H9 (cell line): ENCODE measurements at regions not wholly inside any gene's neighbourhood (a gene's known extent, or its start where the extent isn't known, plus 50 kb on each side); places are given as distances from the start of the nearest gene placed in this dataset.

Experiments
- DNase-seq: peaks from one replicate; pipeline ENCODE4 v3.0.0-alpha.2; 2017
- H2AFZ ChIP-seq: one replicate; pipeline ENCODE4 v1.6.1; 2013; ENCODE audit warnings: mild to moderate bottlenecking, low read length, control low read depth, moderate library complexity
- H2AK5ac ChIP-seq: 2 replicates; pipeline ENCODE4 v1.6.1; 2013; ENCODE audit warnings: low read length, control low read depth, mixed read lengths; ENCODE audit not compliant: insufficient read length
- H2BK120ac ChIP-seq: one replicate; pipeline ENCODE4 v1.6.1; 2013; ENCODE audit warnings: low read depth, mild to moderate bottlenecking, low read length, control low read depth, inconsistent platforms; ENCODE audit not compliant: poor library complexity, severe bottlenecking
- H2BK12ac ChIP-seq: 2 replicates; pipeline ENCODE4 v1.6.1; 2013; ENCODE audit warnings: low read length, control low read depth, mixed read lengths, low read depth; ENCODE audit not compliant: insufficient read length
- H2BK15ac ChIP-seq: 2 replicates; pipeline ENCODE4 v1.6.1; 2013; ENCODE audit warnings: low read depth, low read length, control low read depth
- H2BK20ac ChIP-seq: one replicate; pipeline ENCODE4 v1.6.1; 2013; ENCODE audit warnings: low read depth, mild to moderate bottlenecking, low read length, control low read depth, inconsistent platforms; ENCODE audit not compliant: poor library complexity, severe bottlenecking
- H2BK5ac ChIP-seq: 2 replicates; pipeline ENCODE4 v1.6.1; 2013; ENCODE audit warnings: low read length, control low read depth, mixed read lengths; ENCODE audit not compliant: insufficient read length
- H3K14ac ChIP-seq: 2 replicates; pipeline ENCODE4 v1.6.1; 2013; ENCODE audit warnings: low read length, control low read depth; ENCODE audit not compliant: insufficient read depth
- H3K18ac ChIP-seq: 2 replicates; pipeline ENCODE4 v1.6.1; 2013; ENCODE audit warnings: low read depth, mild to moderate bottlenecking, mixed read lengths, low read length, control low read depth; ENCODE audit not compliant: insufficient read length
- H3K23ac ChIP-seq: 2 replicates; pipeline ENCODE4 v1.6.1; 2013; ENCODE audit warnings: low read length, control low read depth, mixed read lengths, low read depth; ENCODE audit not compliant: insufficient read length
- H3K23me2 ChIP-seq: 2 replicates; pipeline ENCODE4 v1.6.1; 2013; ENCODE audit warnings: low read depth, mild to moderate bottlenecking, mixed read lengths, low read length, control low read depth; ENCODE audit not compliant: insufficient read length, poor library complexity, severe bottlenecking
- H3K27ac ChIP-seq: 2 replicates; pipeline ENCODE4 v1.5.1; 2013; ENCODE audit warnings: low read length, control low read depth, mixed read lengths, low read depth; ENCODE audit not compliant: insufficient read length
- H3K27me3 ChIP-seq: 2 replicates; pipeline ENCODE4 v1.6.1; 2013; ENCODE audit warnings: low read length, control low read depth, inconsistent platforms; ENCODE audit not compliant: insufficient read depth
- H3K4ac ChIP-seq: 2 replicates; pipeline ENCODE4 v1.6.1; 2013; ENCODE audit warnings: low read depth, mild to moderate bottlenecking, control low read depth, inconsistent platforms, low read length, moderate library complexity
- H3K4me1 ChIP-seq: 2 replicates; pipeline ENCODE4 v1.6.1; 2013; ENCODE audit warnings: low read length, control low read depth, inconsistent platforms; ENCODE audit not compliant: insufficient read depth
- H3K4me2 ChIP-seq: 2 replicates; pipeline ENCODE4 v1.6.1; 2013; ENCODE audit warnings: low read length, control low read depth, mixed read lengths; ENCODE audit not compliant: insufficient read length, insufficient read depth
- H3K56ac ChIP-seq: 2 replicates; pipeline ENCODE4 v1.6.1; 2013; ENCODE audit warnings: low read depth, mild to moderate bottlenecking, mixed read lengths, low read length, control low read depth; ENCODE audit not compliant: insufficient read length
- H3K79me1 ChIP-seq: 2 replicates; pipeline ENCODE4 v1.6.1; 2013; ENCODE audit warnings: low read depth, mild to moderate bottlenecking, moderate library complexity, low read length, control low read depth, inconsistent platforms; ENCODE audit not compliant: insufficient read depth, poor library complexity, severe bottlenecking
- H3K79me2 ChIP-seq: 2 replicates; pipeline ENCODE4 v1.6.1; 2013; ENCODE audit warnings: low read length, control low read depth, inconsistent platforms; ENCODE audit not compliant: insufficient read depth
- H3K9ac ChIP-seq: 2 replicates; pipeline ENCODE4 v1.6.1; 2013; ENCODE audit warnings: low read length, control low read depth, mixed read lengths; ENCODE audit not compliant: insufficient read length; ENCODE audit errors: extremely low read depth
- H3K9me3 ChIP-seq: one replicate; pipeline ENCODE4 v1.6.1; 2013; ENCODE audit warnings: low read depth, low read length, inconsistent platforms; ENCODE audit not compliant: control insufficient read depth
- H3T11ph ChIP-seq: one replicate; pipeline ENCODE4 v1.6.1; 2013; ENCODE audit warnings: mild to moderate bottlenecking, low read length, control low read depth, inconsistent platforms
- H4K20me1 ChIP-seq: one replicate; pipeline ENCODE4 v1.6.1; 2013; ENCODE audit not compliant: control insufficient read depth, insufficient read length, insufficient read depth
- H4K5ac ChIP-seq: 2 replicates; pipeline ENCODE4 v1.6.1; 2013; ENCODE audit warnings: low read depth, mild to moderate bottlenecking, mixed read lengths, low read length, control low read depth; ENCODE audit not compliant: insufficient read length
- H4K8ac ChIP-seq: replicated peaks from 2 replicates; pipeline ENCODE4 v1.6.1; 2013; ENCODE audit warnings: low read length, control low read depth, mixed read lengths, low read depth; ENCODE audit not compliant: insufficient read length
- H4K91ac ChIP-seq: 2 replicates; pipeline ENCODE4 v1.6.1; 2013; ENCODE audit warnings: low read depth, mild to moderate bottlenecking, moderate library complexity, mixed read lengths, low read length, control low read depth; ENCODE audit not compliant: insufficient read length
- H3K27ac Mint-ChIP-seq, 3 experiments: 2 replicates in 2 of 3; 3 replicates in 1 of 3; pipeline ENCODE4 v1.8.0; 2020 to 2021; ENCODE audit warnings: mixed read lengths in 3 of 3, mild to moderate bottlenecking in 1 of 3, moderate library complexity in 1 of 3
- H3K27me3 Mint-ChIP-seq: 2 replicates; pipeline ENCODE4 v1.8.0; 2021; ENCODE audit warnings: low read depth, mild to moderate bottlenecking, moderate library complexity, mixed read lengths
- H3K36me3 Mint-ChIP-seq, 3 experiments: 2 replicates in 2 of 3; 3 replicates in 1 of 3; pipeline ENCODE4 v1.8.0; 2020 to 2021; ENCODE audit warnings: low read depth in 3 of 3, mixed read lengths in 3 of 3; ENCODE audit not compliant: insufficient read depth in 1 of 3
- H3K4me1 Mint-ChIP-seq, 2 experiments: 2 replicates each; pipeline ENCODE4 v1.8.0; 2020; ENCODE audit warnings: mixed read lengths in 2 of 2
- H3K4me3 Mint-ChIP-seq, 2 experiments: 2 replicates in 1 of 2; 3 replicates in 1 of 2; pipeline ENCODE4 v1.8.0; 2020 to 2021; ENCODE audit warnings: mild to moderate bottlenecking in 2 of 2, mixed read lengths in 2 of 2, moderate library complexity in 1 of 2
- H3K9me3 Mint-ChIP-seq, 2 experiments: 2 replicates in 1 of 2; 3 replicates in 1 of 2; pipeline ENCODE4 v1.8.0; 2020; ENCODE audit warnings: mild to moderate bottlenecking in 2 of 2, mixed read lengths in 2 of 2, moderate library complexity in 1 of 2
- CTCF ChIP-seq: fragments of 200-600 bp; sonication (generic); conservative IDR thresholded peaks from 3 replicates; pipeline ENCODE4 v1.8.0; 2021; ENCODE audit warnings: antibody characterized with exemption, mild to moderate bottlenecking
- WGBS: extraction: QIAGEN DNeasy Blood & Tissue Kit; methylation state at CpG from one replicate; pipeline ENCODE4 v1.1.7; 2013; ENCODE audit warnings: missing lambda C conversion rate, low lambda C conversion rate, mixed read lengths; ENCODE audit not compliant: insufficient read length; ENCODE audit errors: extremely low coverage; 5-methylcytosine and 5-hydroxymethylcytosine counted together

GRCh38 chr17:14664511-14664910 lies 363.6 kb downstream of the HS3ST3B1 start:
- Histone ChIP-seq H4K91ac (no peak overlapping the region), H2AK5ac (no peak overlapping the region), H3K27ac (no peak overlapping the region), H3K23ac (no peak overlapping the region), H2BK120ac (no peak overlapping the region), H4K20me1 (no peaks in the 10 kb centered on the region), H3K27me3 (no peaks in the 10 kb centered on the region), H3K9me3 (no peaks in the 10 kb centered on the region), H3K4me1 (no peaks in the 10 kb centered on the region), H4K8ac (no peak overlapping the region), H3K79me1 (no peaks in the 10 kb centered on the region), H2BK15ac (no peak overlapping the region), H3K4ac (no peak overlapping the region), H3K79me2 (no peaks in the 10 kb centered on the region), H3K56ac (no peak overlapping the region), H2BK20ac (no peak overlapping the region), H2BK5ac (no peak overlapping the region), H3K14ac (no peak overlapping the region), H3T11ph (no peak overlapping the region), H2BK12ac (no peak overlapping the region), H4K5ac (no peak overlapping the region), H3K9ac (no peak overlapping the region), H3K18ac (no peak overlapping the region), H3K23me2 (no peaks in the 10 kb centered on the region), H2AFZ (no peak overlapping the region), H3K4me2 (no peak overlapping the region)
- no peak for DNase-seq
- Mint-ChIP-seq H3K36me3 (no peaks in the 10 kb centered on the region), H3K4me1 (peaks cover 5 to 6% of the 10 kb centered on the region in 2 experiments; a peak in 2 of 4 replicates), H3K4me3 (no peak overlapping the region; a peak in 1 of 5 replicates), H3K9me3 (no peaks in the 10 kb centered on the region), H3K27ac (no peak overlapping the region), H3K27me3 (peaks cover 5% of the 10 kb centered on the region)
- no CpG with 5 or more reads among the region's 4 CpGs for WGBS
- peak; percentile 51 for TF ChIP-seq CTCF
